GM12873 (cell line): ENCODE measurements at regions not wholly inside any gene's neighbourhood (a gene's known extent, or its start where the extent isn't known, plus 50 kb on each side); places are given as distances from the start of the nearest gene placed in this dataset.

Source experiments
- TF ChIP-seq, protein P1 (sequence below): IDR thresholded peaks from 2 replicates; pipeline ENCODE4 v1.5.1; 2012; ENCODE audit warnings: low read depth, mild to moderate bottlenecking, moderate library complexity, low read length, control low read depth; ENCODE audit not compliant: insufficient read depth; ENCODE audit errors: missing control alignments

DNA sequence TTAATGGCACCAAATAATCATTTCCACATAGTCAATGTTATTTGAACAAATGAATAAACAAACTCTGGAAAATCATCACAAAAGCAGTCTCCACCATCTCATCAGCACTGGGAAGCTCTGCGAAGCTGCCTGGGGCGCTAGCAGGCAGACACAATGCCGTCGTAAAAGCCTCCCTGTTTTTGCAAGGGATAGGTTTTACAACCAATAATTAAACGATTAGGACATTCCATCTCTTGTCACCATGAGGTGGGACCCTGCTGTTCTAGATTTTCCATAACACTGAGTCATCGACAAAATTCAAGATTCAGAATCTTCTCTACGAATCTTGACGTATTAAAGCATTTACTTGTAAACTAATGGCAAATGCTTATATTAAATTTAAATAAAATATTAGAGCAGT, 172.8 kb upstream of the AKR1E2 start:
- TF ChIP-seq, protein P1, sequence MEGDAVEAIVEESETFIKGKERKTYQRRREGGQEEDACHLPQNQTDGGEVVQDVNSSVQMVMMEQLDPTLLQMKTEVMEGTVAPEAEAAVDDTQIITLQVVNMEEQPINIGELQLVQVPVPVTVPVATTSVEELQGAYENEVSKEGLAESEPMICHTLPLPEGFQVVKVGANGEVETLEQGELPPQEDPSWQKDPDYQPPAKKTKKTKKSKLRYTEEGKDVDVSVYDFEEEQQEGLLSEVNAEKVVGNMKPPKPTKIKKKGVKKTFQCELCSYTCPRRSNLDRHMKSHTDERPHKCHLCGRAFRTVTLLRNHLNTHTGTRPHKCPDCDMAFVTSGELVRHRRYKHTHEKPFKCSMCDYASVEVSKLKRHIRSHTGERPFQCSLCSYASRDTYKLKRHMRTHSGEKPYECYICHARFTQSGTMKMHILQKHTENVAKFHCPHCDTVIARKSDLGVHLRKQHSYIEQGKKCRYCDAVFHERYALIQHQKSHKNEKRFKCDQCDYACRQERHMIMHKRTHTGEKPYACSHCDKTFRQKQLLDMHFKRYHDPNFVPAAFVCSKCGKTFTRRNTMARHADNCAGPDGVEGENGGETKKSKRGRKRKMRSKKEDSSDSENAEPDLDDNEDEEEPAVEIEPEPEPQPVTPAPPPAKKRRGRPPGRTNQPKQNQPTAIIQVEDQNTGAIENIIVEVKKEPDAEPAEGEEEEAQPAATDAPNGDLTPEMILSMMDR: no peak

DNA sequence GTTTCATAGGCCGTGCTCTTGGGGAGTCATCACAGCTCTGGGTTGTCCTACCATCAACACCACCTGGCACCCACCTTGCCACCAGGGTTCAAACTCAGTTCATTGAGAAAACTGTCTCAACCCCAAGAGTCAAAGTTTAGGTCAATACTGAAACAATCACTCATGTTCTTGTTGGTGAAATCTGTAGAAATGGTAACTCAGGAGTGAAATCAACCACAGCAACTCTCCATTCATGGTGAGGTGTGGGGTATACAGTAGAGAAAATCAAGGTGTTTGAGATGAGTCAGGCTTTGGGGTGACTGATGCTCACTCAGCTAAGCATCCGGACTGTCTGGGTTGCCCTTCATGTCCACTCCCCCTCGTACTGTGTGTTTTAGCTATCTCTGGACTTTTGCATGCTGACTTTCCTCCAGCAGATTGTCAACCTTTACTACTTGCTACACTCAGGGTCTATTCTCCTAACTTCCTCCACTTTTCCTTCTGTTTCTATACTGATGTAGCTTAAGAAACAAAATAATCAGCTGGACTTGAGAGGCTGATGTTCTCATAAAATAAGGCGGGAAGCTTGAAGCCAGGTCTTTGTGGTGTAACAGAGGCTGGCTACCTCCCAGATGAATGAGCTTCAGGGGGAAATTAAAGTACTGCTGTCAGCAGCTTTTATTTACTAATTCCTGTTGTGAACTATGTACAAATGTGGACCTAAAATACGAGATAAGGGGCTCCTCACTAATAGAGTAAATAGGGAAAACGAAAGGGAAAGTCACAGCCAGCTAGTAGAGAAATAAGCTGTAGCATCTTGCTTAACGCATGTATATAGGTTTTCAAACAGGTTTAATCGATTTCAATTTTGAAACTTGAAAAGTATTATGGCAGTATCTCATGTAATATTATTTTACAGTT, 173.6 kb upstream of the AKR1E2 start:
- TF ChIP-seq, protein P1: no peak

DNA sequence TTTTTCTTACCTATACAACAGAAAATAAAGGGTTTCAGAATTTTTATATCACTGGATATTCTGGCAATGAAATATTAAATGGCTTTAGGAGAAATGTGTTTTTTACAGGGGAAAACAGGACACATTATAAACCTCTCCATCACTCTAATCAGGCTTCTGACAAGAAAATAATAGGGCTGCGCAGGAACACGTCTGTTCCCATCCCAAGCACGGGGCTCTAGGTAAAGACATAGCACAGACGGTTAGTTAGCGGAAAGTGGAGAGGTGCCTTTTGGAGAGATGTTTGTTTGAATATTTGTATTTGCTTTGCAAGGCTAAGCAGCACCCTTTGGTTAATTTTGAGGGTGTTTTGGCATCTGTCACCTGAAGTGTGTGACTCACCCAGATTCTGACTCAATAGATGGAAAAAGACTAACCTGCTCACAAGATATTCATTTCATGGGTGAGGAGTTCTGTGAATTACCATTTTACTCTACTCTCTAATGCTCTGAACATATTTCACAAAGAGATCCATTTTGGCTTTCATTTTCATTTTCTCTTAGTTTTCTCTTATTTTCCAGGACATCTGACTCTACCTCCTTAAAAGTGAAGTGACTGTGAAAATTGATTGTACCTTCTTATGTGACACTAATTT, 174.5 kb upstream of the AKR1E2 start:
- TF ChIP-seq, protein P1: no peak

- TF ChIP-seq, protein P1: no peak
Measured at GRCh38 chr10:4650582-4650981, 175.4 kb upstream of the AKR1E2 start.

DNA sequence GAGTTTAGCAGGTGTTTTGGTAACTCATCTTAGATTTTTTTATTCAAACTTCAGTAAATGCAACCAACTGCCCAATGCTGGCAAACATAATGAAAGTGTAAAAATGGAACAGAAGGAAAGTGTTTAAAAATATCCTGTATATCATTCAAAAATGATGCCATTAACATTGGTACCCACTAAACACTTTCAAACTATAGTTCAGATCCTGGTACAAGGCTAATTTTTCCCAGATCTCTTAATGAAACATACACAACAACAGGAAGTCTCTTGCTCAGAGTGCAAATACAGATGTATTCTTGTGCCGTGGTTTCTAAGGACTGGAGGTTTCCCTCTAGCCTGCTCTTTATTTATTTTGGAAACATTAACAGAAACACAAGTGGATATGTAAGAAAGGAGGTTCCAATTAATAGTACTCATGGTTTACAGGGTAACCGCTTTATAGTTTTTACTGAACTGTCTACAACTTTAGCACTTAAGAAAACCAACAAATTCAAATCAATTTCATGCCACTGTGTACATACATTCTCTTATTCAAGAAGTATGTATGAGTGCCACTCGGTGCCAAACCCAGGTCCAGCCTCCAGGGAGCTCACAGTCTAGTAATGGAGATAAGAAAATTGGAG, 176.0 kb upstream of the AKR1E2 start:
- TF ChIP-seq, protein P1: no peak

DNA sequence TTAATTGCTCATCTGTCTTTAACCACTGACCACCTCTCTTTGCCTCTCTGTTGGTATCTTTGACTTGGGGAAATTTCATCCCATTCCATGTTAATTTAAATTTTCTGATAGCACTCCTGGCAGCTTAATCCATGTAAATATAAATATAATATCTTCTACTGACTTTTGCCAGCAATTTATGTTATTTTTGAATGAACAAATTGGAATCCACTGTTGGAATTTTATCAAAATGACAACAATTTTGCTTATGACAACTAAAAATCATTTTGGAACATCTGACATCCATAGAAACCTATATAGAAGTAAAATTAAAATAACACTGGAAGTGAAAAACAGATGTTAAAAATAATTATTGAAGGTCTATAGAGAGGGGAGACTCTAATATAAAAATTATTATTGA, 176.5 kb upstream of the AKR1E2 start:
- TF ChIP-seq, protein P1: no peak

- TF ChIP-seq, protein P1: no peak
Measured at GRCh38 chr10:4648999-4649398, 177.0 kb upstream of the AKR1E2 start.
